GM13976 (cell line): ENCODE measurements at regions not wholly inside any gene's neighbourhood (a gene's known extent, or its start where the extent isn't known, plus 50 kb on each side); places are given as distances from the start of the nearest gene placed in this dataset.

Experiments
- DNase-seq: peaks from one replicate; pipeline ENCODE4 v3.0.0; 2012; ENCODE audit warnings: low spot score
- CTCF ChIP-seq: IDR thresholded peaks from 2 replicates; pipeline ENCODE4 v1.5.1; 2012; ENCODE audit warnings: borderline replicate concordance, mild to moderate bottlenecking; ENCODE audit not compliant: insufficient read depth; ENCODE audit errors: extremely low read depth, missing control alignments, control extremely low read depth
- in situ Hi-C: fragments of 300-500 bp; cut with MboI; formaldehyde crosslinking; loops from one replicate; pipeline ENCODE4 v1.12.0; 2022; ENCODE audit warnings: low sequenced_read_pairs, mixed read lengths, inconsistent platforms; ENCODE audit not compliant: unreplicated experiment

- DNase-seq: no peak
- TF ChIP-seq CTCF: no peak
- in situ Hi-C loops: no loop called here
These were observed 92.3 kb upstream of the TRIO start for GRCh38 chr5:14050821-14051220.

- no peak for TF ChIP-seq CTCF
- no peak for DNase-seq
- in situ Hi-C loops: no loop called here
These were observed 94.7 kb upstream of the TRIO start for GRCh38 chr5:14048434-14048833.

- no peak for TF ChIP-seq CTCF
- DNase-seq: no peak
- in situ Hi-C loops: no loop called here
These were observed 97.2 kb upstream of the DNAH5 start for GRCh38 chr5:14041528-14042192.

- in situ Hi-C loops: no loop called here
- no peak for TF ChIP-seq CTCF
- DNase-seq: no peak
These were observed 96.1 kb upstream of the DNAH5 start for GRCh38 chr5:14040542-14040941.

- no peak for DNase-seq
- no peak for TF ChIP-seq CTCF
- in situ Hi-C loops: no loop called here
These were observed 95.1 kb upstream of the DNAH5 start for GRCh38 chr5:14039576-14039975.

- in situ Hi-C loops: no loop called here
- DNase-seq: no peak
These were observed 94.6 kb upstream of the DNAH5 start for GRCh38 chr5:14039063-14039462.

More at GRCh38 chr5:14039063-14039462, 94.6 kb upstream of the DNAH5 start:
- no peak for TF ChIP-seq CTCF
